SK-N-SH (cell line): ENCODE measurements at regions not wholly inside any gene's neighbourhood (a gene's known extent, or its start where the extent isn't known, plus 50 kb on each side); places are given as distances from the start of the nearest gene placed in this dataset.

Source experiments
- CTCF ChIP-seq: fragments of 200-600 bp; sonication (generic); IDR thresholded peaks from 2 replicates; pipeline ENCODE4 v1.6.1; 2017; ENCODE audit warnings: antibody characterized with exemption, mild to moderate bottlenecking, moderate library complexity
- YY1 ChIP-seq: IDR thresholded peaks from 2 replicates; pipeline ENCODE4 v1.4.0; 2012; ENCODE audit warnings: low read depth, mild to moderate bottlenecking

- TF ChIP-seq CTCF = no peak
- TF ChIP-seq YY1 = no peak
Observed at GRCh38 chr7:156143683-156144082, 331.4 kb upstream of the SHH start.
